ENCODE measurements at regions not wholly inside any gene's neighbourhood (a gene's known extent, or its start where the extent isn't known, plus 50 kb on each side); places are given as distances from the start of the nearest gene placed in this dataset.

DNA sequence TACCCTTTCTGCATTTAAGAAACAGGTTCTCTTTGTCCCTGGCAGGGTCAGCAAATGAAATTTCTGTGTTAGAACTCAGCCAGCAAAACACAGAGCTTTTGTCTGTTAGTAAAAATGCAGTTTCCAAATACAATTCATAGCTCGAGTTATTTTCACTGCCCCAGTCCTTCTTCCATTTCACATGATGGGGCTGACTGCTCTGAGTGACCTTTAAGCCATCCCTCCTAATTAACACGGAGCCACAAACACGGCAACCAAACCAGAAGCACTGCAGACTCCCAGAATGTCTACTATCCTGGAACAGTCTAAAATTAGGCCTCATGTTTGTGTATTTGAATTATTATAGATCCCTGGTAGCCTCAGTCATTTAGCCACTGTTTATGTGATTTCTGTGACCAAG, 99.1 kb upstream of the RGS4 start:
- Histone ChIP-seq H3K4me1 (no peaks in the 10 kb centered on the region), H3K36me3 (no peaks in the 10 kb centered on the region), H3K27me3 (no peaks in the 10 kb centered on the region), H3K4me3 (no peak overlapping the region), H3K9me3 (no peaks in the 10 kb centered on the region), H3K27ac (no peak overlapping the region)
- in situ Hi-C loops (cut with MboI; ENCODE audit: low pct_ligation_motif_present in 1 of 4, low pct_unique_long_range_greater_than_20kb in 1 of 4, low sequenced_read_pairs in 3 of 4) (no loop called here), intact Hi-C loops (cut with DNase I; ENCODE audit: low total_unique reads) (no loop called here)
- TF ChIP-seq, protein P1, sequence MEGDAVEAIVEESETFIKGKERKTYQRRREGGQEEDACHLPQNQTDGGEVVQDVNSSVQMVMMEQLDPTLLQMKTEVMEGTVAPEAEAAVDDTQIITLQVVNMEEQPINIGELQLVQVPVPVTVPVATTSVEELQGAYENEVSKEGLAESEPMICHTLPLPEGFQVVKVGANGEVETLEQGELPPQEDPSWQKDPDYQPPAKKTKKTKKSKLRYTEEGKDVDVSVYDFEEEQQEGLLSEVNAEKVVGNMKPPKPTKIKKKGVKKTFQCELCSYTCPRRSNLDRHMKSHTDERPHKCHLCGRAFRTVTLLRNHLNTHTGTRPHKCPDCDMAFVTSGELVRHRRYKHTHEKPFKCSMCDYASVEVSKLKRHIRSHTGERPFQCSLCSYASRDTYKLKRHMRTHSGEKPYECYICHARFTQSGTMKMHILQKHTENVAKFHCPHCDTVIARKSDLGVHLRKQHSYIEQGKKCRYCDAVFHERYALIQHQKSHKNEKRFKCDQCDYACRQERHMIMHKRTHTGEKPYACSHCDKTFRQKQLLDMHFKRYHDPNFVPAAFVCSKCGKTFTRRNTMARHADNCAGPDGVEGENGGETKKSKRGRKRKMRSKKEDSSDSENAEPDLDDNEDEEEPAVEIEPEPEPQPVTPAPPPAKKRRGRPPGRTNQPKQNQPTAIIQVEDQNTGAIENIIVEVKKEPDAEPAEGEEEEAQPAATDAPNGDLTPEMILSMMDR (IDR thresholded peaks at IDR 0.05): no peak
- TF ChIP-seq POLR2A (IDR thresholded peaks at IDR 0.05): no peak
- TF ChIP-seq EP300 (IDR thresholded peaks at IDR 0.05; ENCODE audit: low read depth): no peak
- no peak for TF ChIP-seq POLR2AphosphoS5 (IDR thresholded peaks at IDR 0.05)
- DNase-seq: no peak
- whole genome bisulfite sequencing, 2 donors (ENCODE audit: low coverage in 1 of 2): 38 to 59% methylated on average over 3 of the region's 3 CpGs

DNA sequence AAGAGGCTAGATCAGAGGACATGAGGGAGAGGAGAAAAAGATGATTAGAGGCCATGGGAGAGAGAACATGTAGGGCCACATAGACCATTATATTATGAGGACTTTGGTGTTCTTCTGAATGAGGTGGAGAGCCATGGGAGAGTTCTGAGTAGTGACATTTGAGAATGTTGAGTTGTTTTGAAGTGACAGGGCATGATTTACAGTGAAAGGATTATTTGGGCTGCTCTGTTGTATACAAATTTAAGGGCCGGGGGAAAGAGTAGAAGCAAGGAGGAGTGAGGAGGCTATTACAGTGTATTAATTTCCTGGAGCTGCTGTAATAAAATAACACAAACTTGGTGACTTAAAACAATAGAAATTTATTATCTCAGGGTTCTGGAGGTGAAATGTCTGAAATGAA, 102.5 kb upstream of the RGS4 start:
- H3K27ac ChIP-seq: no peak overlapping the region
- DNase-seq: no peak
- no peaks in the 10 kb centered on the region for H3K36me3 ChIP-seq
- TF ChIP-seq POLR2AphosphoS5 (IDR thresholded peaks at IDR 0.05) (no peak), EP300 (IDR thresholded peaks at IDR 0.05; ENCODE audit: low read depth) (no peak), POLR2A (IDR thresholded peaks at IDR 0.05) (no peak)
- TF ChIP-seq, protein P1 (IDR thresholded peaks at IDR 0.05): no peak
- WGBS, 2 donors (ENCODE audit: low coverage in 1 of 2): 0 to 18% methylated on average over 1 of the region's 1 CpG
- in situ Hi-C loops (cut with MboI; ENCODE audit: low pct_ligation_motif_present in 1 of 4, low pct_unique_long_range_greater_than_20kb in 1 of 4, low sequenced_read_pairs in 3 of 4): no loop called here
- no peaks in the 10 kb centered on the region for H3K27me3 ChIP-seq
- no peaks in the 10 kb centered on the region for H3K4me1 ChIP-seq
- H3K4me3 ChIP-seq: no peak overlapping the region
- intact Hi-C loops (cut with DNase I; ENCODE audit: low total_unique reads): no loop called here
- no peaks in the 10 kb centered on the region for H3K9me3 ChIP-seq

DNA sequence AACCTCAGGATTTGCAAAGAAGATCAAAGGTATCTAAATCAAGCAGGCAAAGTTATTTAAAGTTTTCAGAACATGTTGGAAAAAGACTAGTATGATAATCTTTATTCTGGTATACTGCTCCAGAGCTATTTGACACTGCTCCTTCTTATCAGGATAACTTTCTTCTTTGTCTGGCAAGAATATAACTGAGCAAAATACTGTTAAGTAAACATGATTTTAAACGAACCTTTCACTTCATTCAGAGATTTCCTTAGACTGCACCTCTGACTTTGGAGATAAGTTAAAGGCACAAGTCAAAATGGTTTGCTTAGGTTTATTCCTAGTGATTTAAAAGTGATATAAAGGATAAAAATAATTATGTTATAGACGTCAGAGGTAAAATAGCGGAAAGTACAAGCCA, 103.9 kb upstream of the CCDC190 start:
- no peak for DNase-seq
- no peak overlapping the region for H3K27ac ChIP-seq
- intact Hi-C loops (cut with DNase I; ENCODE audit: low total_unique reads) (no loop called here), in situ Hi-C loops (cut with MboI; ENCODE audit: low pct_ligation_motif_present in 1 of 4, low pct_unique_long_range_greater_than_20kb in 1 of 4, low sequenced_read_pairs in 3 of 4) (no loop called here)
- no peaks in the 10 kb centered on the region for H3K4me1 ChIP-seq
- no peaks in the 10 kb centered on the region for H3K36me3 ChIP-seq
- no peaks in the 10 kb centered on the region for H3K27me3 ChIP-seq
- no peaks in the 10 kb centered on the region for H3K9me3 ChIP-seq
- no peak overlapping the region for H3K4me3 ChIP-seq
- TF ChIP-seq POLR2A (IDR thresholded peaks at IDR 0.05): no peak
- TF ChIP-seq, protein P1 (IDR thresholded peaks at IDR 0.05): no peak
- 37 to 61% methylated on average over 3 of the region's 3 CpGs for WGBS, 2 donors (ENCODE audit: low coverage in 1 of 2)

- H3K4me1 ChIP-seq: no peaks in the 10 kb centered on the region
Observed at GRCh38 chr1:162956922-162957321, 95.9 kb upstream of the CCDC190 start.

More at GRCh38 chr1:162956922-162957321, 95.9 kb upstream of the CCDC190 start:
- in situ Hi-C loops (cut with MboI; ENCODE audit: low pct_ligation_motif_present in 1 of 4, low pct_unique_long_range_greater_than_20kb in 1 of 4, low sequenced_read_pairs in 3 of 4): no loop called here
- H3K27me3 ChIP-seq: no peaks in the 10 kb centered on the region
- TF ChIP-seq, protein P1 (IDR thresholded peaks at IDR 0.05): no peak
- TF ChIP-seq POLR2AphosphoS5 (IDR thresholded peaks at IDR 0.05) (no peak), EP300 (IDR thresholded peaks at IDR 0.05; ENCODE audit: low read depth) (no peak), POLR2A (IDR thresholded peaks at IDR 0.05) (no peak)
- no peak overlapping the region for H3K27ac ChIP-seq
- intact Hi-C loops (cut with DNase I; ENCODE audit: low total_unique reads): no loop called here
- DNase-seq: no peak
- no peaks in the 10 kb centered on the region for H3K36me3 ChIP-seq
- no peaks in the 10 kb centered on the region for H3K9me3 ChIP-seq
- 20 to 35% methylated on average over 1 to 2 of the region's 2 CpGs for WGBS, 2 donors (ENCODE audit: low coverage in 1 of 2)
- no peak overlapping the region for H3K4me3 ChIP-seq

Data from transverse colon (tissue), 4 donors.